Progenitor cell of endocrine pancreas (in vitro differentiated cells): ENCODE measurements at regions not wholly inside any gene's neighbourhood (a gene's known extent, or its start where the extent isn't known, plus 50 kb on each side); places are given as distances from the start of the nearest gene placed in this dataset.

Experiments used
- DNase-seq: peaks from one replicate; pipeline ENCODE4 v3.0.0; 2021; ENCODE audit warnings: low spot score; ENCODE audit not compliant: unreplicated experiment
- H3K27ac Mint-ChIP-seq: 2 replicates; pipeline ENCODE4 v1.8.0; 2021; ENCODE audit warnings: mild to moderate bottlenecking, moderate library complexity, mixed read lengths
- H3K27me3 Mint-ChIP-seq: 2 replicates; pipeline ENCODE4 v1.8.0; 2021; ENCODE audit warnings: mixed read lengths
- H3K36me3 Mint-ChIP-seq: 2 replicates; pipeline ENCODE4 v1.8.0; 2022; ENCODE audit warnings: mixed read lengths; ENCODE audit not compliant: insufficient read depth
- H3K4me1 Mint-ChIP-seq: 2 replicates; pipeline ENCODE4 v1.8.0; 2021; ENCODE audit warnings: low read depth, mixed read lengths
- H3K4me3 Mint-ChIP-seq: 2 replicates; pipeline ENCODE4 v1.8.0; 2021; ENCODE audit warnings: low read depth, mild to moderate bottlenecking, moderate library complexity, mixed read lengths
- H3K9me3 Mint-ChIP-seq: 2 replicates; pipeline ENCODE4 v1.8.0; 2021; ENCODE audit warnings: low read depth, mixed read lengths
- CTCF ChIP-seq: fragments of 200-600 bp; sonication (generic); IDR thresholded peaks from one replicate; pipeline ENCODE4 v1.5.0; 2021; ENCODE audit warnings: antibody characterized with exemption, mild to moderate bottlenecking; ENCODE audit not compliant: unreplicated experiment

- no peak for TF ChIP-seq CTCF
- no peak for DNase-seq
- Mint-ChIP-seq H3K9me3 (peaks cover 9% of the 10 kb centered on the region), H3K4me3 (no peak overlapping the region), H3K4me1 (no peaks in the 10 kb centered on the region), H3K36me3 (no peaks in the 10 kb centered on the region), H3K27me3 (no peaks in the 10 kb centered on the region), H3K27ac (no peak overlapping the region)
Observed at GRCh38 chr6:92201618-92202017, 1217.7 kb downstream of the EPHA7 start.

- Mint-ChIP-seq H3K27ac (no peak overlapping the region), H3K36me3 (no peaks in the 10 kb centered on the region), H3K9me3 (peaks cover 9% of the 10 kb centered on the region), H3K4me3 (no peak overlapping the region), H3K4me1 (no peaks in the 10 kb centered on the region), H3K27me3 (no peaks in the 10 kb centered on the region)
- no peak for DNase-seq
- TF ChIP-seq CTCF: no peak
Observed at GRCh38 chr6:92196325-92196724, 1223.0 kb downstream of the EPHA7 start.

- no peak for DNase-seq
- TF ChIP-seq CTCF: no peak
- Mint-ChIP-seq H3K27me3 (no peaks in the 10 kb centered on the region), H3K4me1 (no peaks in the 10 kb centered on the region), H3K27ac (no peak overlapping the region), H3K36me3 (no peaks in the 10 kb centered on the region), H3K4me3 (no peak overlapping the region), H3K9me3 (peaks cover 9% of the 10 kb centered on the region)
Observed at GRCh38 chr6:92195796-92196195, 1223.6 kb downstream of the EPHA7 start.

GRCh38 chr6:92188016-92188415, 1231.3 kb downstream of the EPHA7 start:
- Mint-ChIP-seq H3K9me3 (no peaks in the 10 kb centered on the region), H3K27me3 (no peaks in the 10 kb centered on the region), H3K36me3 (no peaks in the 10 kb centered on the region), H3K4me1 (no peaks in the 10 kb centered on the region), H3K27ac (no peak overlapping the region), H3K4me3 (no peak overlapping the region)
- DNase-seq: no peak
- no peak for TF ChIP-seq CTCF

GRCh38 chr6:92184933-92185332, 1234.4 kb downstream of the EPHA7 start:
- Mint-ChIP-seq H3K4me1 (no peaks in the 10 kb centered on the region), H3K27ac (no peak overlapping the region), H3K4me3 (no peak overlapping the region), H3K27me3 (no peaks in the 10 kb centered on the region), H3K9me3 (no peaks in the 10 kb centered on the region), H3K36me3 (no peaks in the 10 kb centered on the region)
- TF ChIP-seq CTCF: no peak
- no peak for DNase-seq
